ENCODE measurements at regions not wholly inside any gene's neighbourhood (a gene's known extent, or its start where the extent isn't known, plus 50 kb on each side); places are given as distances from the start of the nearest gene placed in this dataset.

GRCh38 chr15:94052711-94053110 lies 178.7 kb upstream of the MCTP2 start:
- H3K27me3 ChIP-seq: no peaks in the 10 kb centered on the region
- no peak for DNase-seq (ENCODE audit: low spot score in 2 of 2)
- H3K4me3 ChIP-seq: no peak overlapping the region
- H3K27ac ChIP-seq: no peak overlapping the region
- H3K36me3 ChIP-seq: no peaks in the 10 kb centered on the region
- intact Hi-C loops (cut with DNase I; ENCODE audit: low total_unique reads): no loop called here
- H3K4me1 ChIP-seq: no peaks in the 10 kb centered on the region
- no peaks in the 10 kb centered on the region for H3K9me3 ChIP-seq
- TF ChIP-seq POLR2AphosphoS5 (IDR thresholded peaks at IDR 0.05) (no peak), POLR2A (IDR thresholded peaks at IDR 0.05) (no peak), CTCF (IDR thresholded peaks at IDR 0.05) (no peak)

GRCh38 chr15:94047566-94047965 lies 183.8 kb upstream of the MCTP2 start:
- TF ChIP-seq CTCF (IDR thresholded peaks at IDR 0.05) (no peak), POLR2A (IDR thresholded peaks at IDR 0.05) (no peak), POLR2AphosphoS5 (IDR thresholded peaks at IDR 0.05) (no peak)
- Histone ChIP-seq H3K4me1 (no peaks in the 10 kb centered on the region), H3K36me3 (no peaks in the 10 kb centered on the region), H3K4me3 (no peak overlapping the region), H3K9me3 (no peaks in the 10 kb centered on the region), H3K27ac (no peak overlapping the region), H3K27me3 (no peaks in the 10 kb centered on the region)
- intact Hi-C loops (cut with DNase I; ENCODE audit: low total_unique reads): no loop called here
- DNase-seq (ENCODE audit: low spot score in 2 of 2): no peak

DNA sequence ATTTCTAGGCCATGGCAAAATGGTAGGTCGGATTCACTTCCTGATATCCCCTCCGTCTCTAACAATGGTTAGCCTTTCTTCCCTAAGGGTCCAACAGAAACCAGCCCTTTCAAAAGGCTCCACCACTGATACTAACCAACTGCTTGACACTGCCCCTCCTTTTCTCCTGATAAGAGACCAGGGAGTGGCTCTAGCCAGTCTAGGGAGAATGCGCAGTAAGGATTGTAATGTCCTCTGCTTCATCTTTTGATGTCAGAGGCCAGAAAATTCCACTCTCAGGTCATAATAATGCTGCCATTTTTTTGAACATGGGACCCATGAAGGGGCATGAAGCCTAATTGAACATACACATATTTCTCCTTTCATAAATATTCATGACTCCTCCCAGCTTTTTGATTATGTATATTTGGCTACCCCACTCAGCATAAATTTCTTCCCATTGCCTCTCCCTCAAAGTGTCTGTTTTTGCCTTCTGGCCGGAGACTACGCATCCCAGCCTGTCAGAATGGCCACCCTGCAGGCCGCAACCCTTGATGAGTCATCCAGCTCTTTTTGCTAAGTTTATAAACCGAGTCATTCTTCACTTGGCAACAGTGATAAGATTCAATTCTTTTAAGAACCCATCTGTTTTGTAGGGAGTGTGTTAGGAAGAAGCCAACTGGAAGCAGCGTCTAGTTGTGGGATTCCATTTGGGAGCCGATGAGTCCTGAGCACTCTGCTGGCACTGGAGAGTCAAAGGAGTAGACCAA lies 189.0 kb upstream of the MCTP2 start:
- no peak for TF ChIP-seq POLR2A (IDR thresholded peaks at IDR 0.05)
- no peak for TF ChIP-seq POLR2AphosphoS5 (IDR thresholded peaks at IDR 0.05)
- no peak for TF ChIP-seq CTCF (IDR thresholded peaks at IDR 0.05)
- intact Hi-C loops (cut with DNase I; ENCODE audit: low total_unique reads): no loop called here
- Histone ChIP-seq H3K4me3 (no peak overlapping the region), H3K9me3 (no peaks in the 10 kb centered on the region), H3K27me3 (no peaks in the 10 kb centered on the region), H3K36me3 (no peaks in the 10 kb centered on the region), H3K27ac (no peak overlapping the region), H3K4me1 (no peaks in the 10 kb centered on the region)
- DNase-seq (ENCODE audit: low spot score in 2 of 2): no peak

DNA sequence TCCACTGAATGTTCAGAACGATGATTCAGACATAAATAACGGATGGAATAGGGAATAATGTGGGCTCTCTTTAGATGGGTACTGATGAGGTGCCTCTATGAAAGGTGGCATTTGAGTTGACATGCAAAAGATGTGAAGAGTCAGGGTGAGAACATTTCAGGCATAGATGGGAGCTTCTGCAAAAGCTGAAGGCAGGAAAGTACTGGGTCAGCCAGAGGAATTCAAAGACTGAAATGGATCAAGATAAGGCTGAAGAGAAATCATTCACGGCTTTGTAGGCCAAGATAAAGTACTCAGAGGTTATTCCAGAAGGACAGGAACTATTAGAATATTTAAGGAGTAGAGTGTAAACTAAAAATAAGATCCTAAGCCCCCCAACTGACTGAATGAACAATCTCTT lies 189.6 kb upstream of the MCTP2 start:
- Histone ChIP-seq H3K4me1 (no peaks in the 10 kb centered on the region), H3K27me3 (no peaks in the 10 kb centered on the region), H3K9me3 (no peaks in the 10 kb centered on the region), H3K36me3 (no peaks in the 10 kb centered on the region), H3K27ac (no peak overlapping the region), H3K4me3 (no peak overlapping the region)
- intact Hi-C loops (cut with DNase I; ENCODE audit: low total_unique reads): no loop called here
- no peak for DNase-seq (ENCODE audit: low spot score in 2 of 2)
- TF ChIP-seq CTCF (IDR thresholded peaks at IDR 0.05) (no peak), POLR2A (IDR thresholded peaks at IDR 0.05) (no peak), POLR2AphosphoS5 (IDR thresholded peaks at IDR 0.05) (no peak)

DNA sequence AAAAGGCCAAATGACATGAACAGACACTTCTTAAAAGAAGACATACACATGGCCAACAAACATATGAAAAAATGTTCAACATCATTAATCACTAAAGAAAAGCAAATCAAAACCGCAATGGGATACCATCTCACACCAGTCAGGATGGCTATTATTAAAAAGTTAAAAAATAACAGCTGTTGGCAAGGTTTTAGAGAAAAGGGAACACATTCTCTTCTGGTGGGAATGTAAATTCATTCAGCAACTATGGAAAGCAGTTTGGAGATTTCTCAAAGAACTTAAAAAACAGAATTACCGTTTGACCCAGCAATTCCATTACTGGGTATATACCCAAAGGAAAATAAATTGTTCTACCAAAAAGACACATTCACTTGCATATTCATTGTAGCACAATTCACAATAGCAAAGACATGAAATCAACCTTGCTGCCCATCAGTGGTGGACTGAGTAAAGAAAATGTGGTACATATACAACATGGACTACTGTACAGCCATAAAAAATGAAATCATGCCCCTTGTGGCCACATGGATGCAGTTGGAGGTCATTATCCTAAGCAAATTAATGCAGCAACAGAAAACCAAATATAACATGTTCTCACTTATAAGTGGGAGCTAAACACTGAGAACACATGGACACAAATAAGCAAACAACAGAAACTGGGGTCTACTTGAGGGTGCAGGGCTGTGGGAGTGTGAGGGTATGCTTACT lies 190.7 kb upstream of the MCTP2 start:
- TF ChIP-seq CTCF (IDR thresholded peaks at IDR 0.05): no peak
- no peak for TF ChIP-seq POLR2A (IDR thresholded peaks at IDR 0.05)
- no peak for TF ChIP-seq POLR2AphosphoS5 (IDR thresholded peaks at IDR 0.05)

More for the DNA sequence above, 190.7 kb upstream of the MCTP2 start:
- no peak overlapping the region for H3K27ac ChIP-seq
- H3K9me3 ChIP-seq: no peaks in the 10 kb centered on the region
- H3K4me1 ChIP-seq: no peaks in the 10 kb centered on the region
- H3K36me3 ChIP-seq: no peaks in the 10 kb centered on the region
- no peaks in the 10 kb centered on the region for H3K27me3 ChIP-seq
- intact Hi-C loops (cut with DNase I; ENCODE audit: low total_unique reads): no loop called here
- no peak overlapping the region for H3K4me3 ChIP-seq
- DNase-seq (ENCODE audit: low spot score in 2 of 2): no peak
